H1 (cell line): ENCODE measurements at regions not wholly inside any gene's neighbourhood (a gene's known extent, or its start where the extent isn't known, plus 50 kb on each side); places are given as distances from the start of the nearest gene placed in this dataset.
"Not testable (repeated sequence)": the region's sequence is repeated elsewhere in the genome, so short reads cannot be mapped to it uniquely, and the experiment has no call there.

Experiments
- EP300 ChIP-seq, 2 experiments: IDR thresholded peaks; 1 replicate in 1 of 2; 2 replicates in 1 of 2; pipeline ENCODE4 v1.6.1; 2011 to 2012; ENCODE audit warnings: low read depth in 2 of 2, low read length in 2 of 2, mild to moderate bottlenecking in 2 of 2, borderline replicate concordance in 1 of 2, inconsistent platforms in 1 of 2, moderate library complexity in 1 of 2
- EZH2 ChIP-seq: fragments of 200-600 bp; sonication (generic); IDR thresholded peaks from 2 replicates; pipeline ENCODE4 v1.7.1; 2012; ENCODE audit warnings: low read depth, mild to moderate bottlenecking, moderate library complexity, low read length, inconsistent platforms; ENCODE audit not compliant: severe bottlenecking
- GTF2F1 ChIP-seq: IDR thresholded peaks from 2 replicates; pipeline ENCODE4 v1.6.1; 2012; ENCODE audit warnings: low read depth, low read length, improper control_type of control experiment, borderline replicate concordance
- TEAD4 ChIP-seq: IDR thresholded peaks from 2 replicates; pipeline ENCODE4 v1.6.1; 2012; ENCODE audit warnings: low read depth, low read length, inconsistent platforms, mixed read lengths
- TF ChIP-seq, protein P1 (sequence below), 3 experiments: IDR thresholded peaks; 1 replicate in 2 of 3; 2 replicates in 1 of 3; pipeline versions ENCODE4 v1.5.1 to v1.6.1; 2011; ENCODE audit warnings: low read length in 3 of 3, mild to moderate bottlenecking in 3 of 3, inconsistent platforms in 2 of 3, low read depth in 1 of 3, moderate library complexity in 1 of 3; ENCODE audit not compliant: insufficient read depth in 1 of 3; ENCODE audit errors: control extremely low read depth in 1 of 3

DNA sequence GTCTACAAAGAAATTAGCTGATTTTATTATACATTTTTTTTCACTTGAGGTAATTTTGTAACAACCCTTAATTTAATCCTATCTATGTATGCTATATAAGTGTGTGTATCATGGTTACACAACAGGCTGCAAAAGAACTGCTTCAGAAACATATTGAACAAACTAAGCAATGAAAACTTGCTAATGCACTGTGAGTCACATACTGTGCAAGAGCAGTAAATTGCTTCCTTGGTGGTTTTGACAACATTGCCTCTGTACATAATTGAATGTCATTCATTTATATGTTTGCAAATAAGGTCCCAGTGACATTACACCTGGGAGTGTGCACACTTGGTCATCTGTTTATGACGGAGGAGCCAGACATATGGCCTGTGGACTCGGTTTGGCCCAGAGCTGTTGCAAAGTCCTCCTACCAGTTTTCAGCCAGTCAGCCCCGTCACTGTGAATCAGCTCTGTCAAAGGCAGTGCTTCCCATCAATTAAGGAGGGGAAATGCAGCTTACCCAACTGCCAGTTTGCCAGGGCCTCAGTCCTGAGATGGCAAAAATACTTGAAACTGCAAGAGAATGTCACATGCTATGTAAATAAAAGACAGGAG, 835.0 kb downstream of the TTLL7 start:
- not testable (repeated sequence) for TF ChIP-seq TEAD4; EP300 (IDR thresholded peaks at IDR 0.05; ENCODE audit: borderline replicate concordance in 1 of 2, low read depth in 2 of 2, low read length in 2 of 2); EZH2; GTF2F1
- TF ChIP-seq, protein P1, sequence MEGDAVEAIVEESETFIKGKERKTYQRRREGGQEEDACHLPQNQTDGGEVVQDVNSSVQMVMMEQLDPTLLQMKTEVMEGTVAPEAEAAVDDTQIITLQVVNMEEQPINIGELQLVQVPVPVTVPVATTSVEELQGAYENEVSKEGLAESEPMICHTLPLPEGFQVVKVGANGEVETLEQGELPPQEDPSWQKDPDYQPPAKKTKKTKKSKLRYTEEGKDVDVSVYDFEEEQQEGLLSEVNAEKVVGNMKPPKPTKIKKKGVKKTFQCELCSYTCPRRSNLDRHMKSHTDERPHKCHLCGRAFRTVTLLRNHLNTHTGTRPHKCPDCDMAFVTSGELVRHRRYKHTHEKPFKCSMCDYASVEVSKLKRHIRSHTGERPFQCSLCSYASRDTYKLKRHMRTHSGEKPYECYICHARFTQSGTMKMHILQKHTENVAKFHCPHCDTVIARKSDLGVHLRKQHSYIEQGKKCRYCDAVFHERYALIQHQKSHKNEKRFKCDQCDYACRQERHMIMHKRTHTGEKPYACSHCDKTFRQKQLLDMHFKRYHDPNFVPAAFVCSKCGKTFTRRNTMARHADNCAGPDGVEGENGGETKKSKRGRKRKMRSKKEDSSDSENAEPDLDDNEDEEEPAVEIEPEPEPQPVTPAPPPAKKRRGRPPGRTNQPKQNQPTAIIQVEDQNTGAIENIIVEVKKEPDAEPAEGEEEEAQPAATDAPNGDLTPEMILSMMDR (IDR thresholded peaks at IDR 0.05; ENCODE audit: control extremely low read depth in 1 of 3, insufficient read depth in 1 of 3, low read depth in 1 of 3, low read length in 3 of 3) = not testable (repeated sequence)
